Activated CD4-positive, alpha-beta T cell treated with anti-CD3 and anti-CD28 coated beads, Interleukin-2, amount 50 U/mL, for 1 hour (primary cell): ENCODE measurements at regions not wholly inside any gene's neighbourhood (a gene's known extent, or its start where the extent isn't known, plus 50 kb on each side); places are given as distances from the start of the nearest gene placed in this dataset.
"Not testable (repeated sequence)": the region's sequence is repeated elsewhere in the genome, so short reads cannot be mapped to it uniquely, and the experiment has no call there.

Experiments used
- DNase-seq: peaks from one replicate; pipeline ENCODE4 v3.0.0-alpha.2; 2020

DNA sequence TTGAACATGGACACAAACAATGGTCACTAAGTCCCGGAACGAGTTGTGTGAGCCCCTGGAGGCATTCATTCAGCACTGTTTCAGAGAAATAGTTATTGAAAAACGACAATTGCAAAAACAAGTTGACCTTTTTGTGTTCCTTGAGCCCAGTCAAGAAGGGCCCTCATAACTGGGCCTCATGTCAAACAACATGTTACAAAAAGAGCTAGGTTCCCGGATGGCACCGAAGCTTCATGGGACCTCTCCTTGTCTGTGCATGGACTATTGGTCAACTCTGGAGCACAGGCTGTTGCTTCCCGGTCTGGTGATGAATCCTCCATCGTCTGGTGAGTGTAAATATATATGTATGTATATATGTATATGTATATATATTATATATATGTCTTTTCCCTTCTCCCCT is 176.6 kb downstream of the ALG10 start:
- DNase-seq = no peak

DNA sequence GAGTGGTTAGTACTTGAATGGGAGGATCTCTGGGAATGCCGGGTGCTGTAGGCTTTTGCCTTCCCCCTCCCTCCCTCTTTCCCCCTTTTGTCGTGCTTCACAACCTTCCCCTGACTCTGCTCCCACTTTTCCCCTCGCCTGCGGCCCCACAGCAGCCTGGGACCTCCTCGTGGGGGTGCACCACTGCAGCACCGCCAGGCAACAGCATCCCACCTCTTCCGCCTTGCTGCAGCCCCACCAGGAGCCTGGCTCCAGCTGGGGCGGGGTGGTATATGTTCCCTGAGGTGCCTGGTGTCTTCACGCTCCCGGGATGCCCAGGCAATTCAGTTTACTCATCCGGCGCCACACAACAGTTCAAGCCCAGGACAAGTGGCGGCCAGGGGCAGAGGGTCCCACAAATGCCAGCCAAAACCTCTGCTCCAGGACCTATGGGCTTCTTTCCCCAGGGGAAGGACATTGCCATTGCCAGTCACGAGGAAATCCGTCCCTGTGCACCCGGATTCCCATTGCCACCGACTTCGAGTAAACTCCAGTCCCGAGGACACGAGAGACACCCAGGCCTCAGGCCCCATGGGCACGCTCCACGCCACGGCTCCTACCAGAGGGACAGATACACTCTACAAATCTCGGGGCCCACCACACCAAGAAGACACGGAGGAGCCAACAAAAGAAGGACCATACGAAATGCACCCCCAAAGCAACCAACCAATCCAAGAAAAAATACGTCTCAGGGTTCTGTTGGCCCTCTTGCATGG is 181.7 kb downstream of the ALG10 start:
- DNase-seq = no peak

DNA sequence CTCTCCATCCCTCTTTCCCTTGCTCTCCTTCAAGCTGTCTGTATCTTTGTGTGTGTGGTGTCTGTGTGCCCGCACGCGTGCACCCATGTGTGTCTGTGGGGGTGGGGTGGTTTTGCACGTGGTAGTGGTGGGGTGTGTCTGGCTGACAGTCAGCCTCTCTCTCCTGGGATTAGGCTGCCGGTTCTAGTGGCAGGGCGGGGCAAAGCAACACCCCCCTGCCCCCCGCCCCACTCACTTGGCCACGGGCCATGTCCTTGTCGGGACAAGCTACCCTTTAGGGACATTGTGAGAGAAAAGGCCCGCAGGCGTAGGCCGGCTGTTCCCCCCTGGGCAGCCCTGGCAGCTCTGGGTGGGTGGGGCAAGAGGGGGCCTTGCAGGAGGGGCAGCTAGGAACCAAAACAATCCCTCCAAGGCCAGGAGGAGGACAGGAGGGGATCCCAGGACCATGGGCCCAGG is 182.6 kb downstream of the ALG10 start:
- no peak for DNase-seq

DNA sequence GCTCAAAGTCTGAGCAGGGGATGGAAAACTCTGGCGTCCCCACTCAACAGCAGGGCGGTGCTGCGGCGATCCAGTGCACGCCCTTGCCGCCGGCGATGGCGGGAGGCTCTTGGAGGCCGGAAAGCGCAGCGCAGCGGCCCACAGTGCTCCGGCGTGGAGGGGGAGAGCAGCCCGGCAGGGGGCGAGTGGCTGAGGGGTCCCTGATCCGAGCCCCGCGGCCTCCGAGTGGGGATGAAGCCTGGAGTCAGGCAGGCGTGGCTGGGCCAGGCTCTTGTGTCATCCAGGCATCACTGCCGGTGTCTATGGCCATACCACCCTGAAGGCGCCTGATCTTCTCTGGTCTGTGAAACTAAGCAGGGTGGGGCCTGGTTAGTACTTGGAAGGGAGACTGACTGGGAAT is 183.1 kb downstream of the ALG10 start:
- no peak for DNase-seq

DNA sequence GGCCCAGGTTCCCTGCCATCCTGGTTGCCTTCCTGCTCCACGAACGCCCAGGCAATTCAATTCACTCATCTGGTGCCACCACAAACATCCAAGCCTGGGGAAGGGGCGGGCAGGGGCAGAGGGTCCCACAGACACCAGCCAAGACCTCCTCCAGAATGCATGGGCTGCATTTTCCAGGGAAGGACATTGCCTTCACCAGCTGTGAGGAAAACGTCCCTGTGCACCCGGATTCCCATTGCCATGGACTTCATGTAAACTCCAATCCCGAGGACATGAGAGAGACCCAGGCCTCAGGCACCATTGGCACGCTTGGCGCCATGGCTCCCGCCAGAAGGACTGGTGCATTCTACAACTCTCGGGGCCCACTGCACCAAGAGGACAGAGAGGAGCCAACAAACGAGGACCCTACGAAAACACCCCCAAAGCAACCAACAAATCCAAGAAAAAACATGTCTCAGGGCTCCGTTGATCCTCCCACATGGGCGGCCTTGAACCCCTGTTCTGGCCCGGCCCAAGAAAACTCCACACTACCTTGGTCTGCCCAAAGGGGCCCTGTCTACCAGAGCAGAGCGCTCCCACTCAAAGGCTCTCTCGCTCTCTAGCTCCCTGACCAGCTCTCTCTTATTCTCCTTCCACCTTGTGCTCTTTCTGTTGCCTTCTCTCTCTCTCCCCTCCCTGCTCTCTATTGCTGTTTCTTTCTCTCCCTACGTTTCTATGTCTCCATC is 183.9 kb downstream of the ALG10 start:
- no peak for DNase-seq

DNA sequence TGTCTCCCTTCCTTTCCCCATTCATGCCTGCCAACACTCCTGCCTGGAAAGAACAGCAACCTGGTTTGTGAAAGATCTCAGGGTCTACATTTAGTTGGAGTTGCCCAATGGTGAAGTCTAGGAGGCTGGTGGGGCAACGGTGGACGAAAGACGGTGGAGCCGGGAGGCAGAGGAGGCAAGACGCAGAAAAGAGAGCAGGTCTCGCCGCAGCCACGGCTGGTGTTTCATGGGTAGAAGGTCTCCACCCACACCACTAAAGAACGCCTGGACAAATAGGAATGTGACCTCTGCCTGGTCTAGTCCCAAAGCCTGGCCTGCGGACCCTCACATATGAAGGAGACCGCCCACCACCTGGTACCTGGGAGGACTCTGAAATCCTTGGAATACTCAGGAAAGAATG is 185.6 kb downstream of the ALG10 start:
- no peak for DNase-seq

DNA sequence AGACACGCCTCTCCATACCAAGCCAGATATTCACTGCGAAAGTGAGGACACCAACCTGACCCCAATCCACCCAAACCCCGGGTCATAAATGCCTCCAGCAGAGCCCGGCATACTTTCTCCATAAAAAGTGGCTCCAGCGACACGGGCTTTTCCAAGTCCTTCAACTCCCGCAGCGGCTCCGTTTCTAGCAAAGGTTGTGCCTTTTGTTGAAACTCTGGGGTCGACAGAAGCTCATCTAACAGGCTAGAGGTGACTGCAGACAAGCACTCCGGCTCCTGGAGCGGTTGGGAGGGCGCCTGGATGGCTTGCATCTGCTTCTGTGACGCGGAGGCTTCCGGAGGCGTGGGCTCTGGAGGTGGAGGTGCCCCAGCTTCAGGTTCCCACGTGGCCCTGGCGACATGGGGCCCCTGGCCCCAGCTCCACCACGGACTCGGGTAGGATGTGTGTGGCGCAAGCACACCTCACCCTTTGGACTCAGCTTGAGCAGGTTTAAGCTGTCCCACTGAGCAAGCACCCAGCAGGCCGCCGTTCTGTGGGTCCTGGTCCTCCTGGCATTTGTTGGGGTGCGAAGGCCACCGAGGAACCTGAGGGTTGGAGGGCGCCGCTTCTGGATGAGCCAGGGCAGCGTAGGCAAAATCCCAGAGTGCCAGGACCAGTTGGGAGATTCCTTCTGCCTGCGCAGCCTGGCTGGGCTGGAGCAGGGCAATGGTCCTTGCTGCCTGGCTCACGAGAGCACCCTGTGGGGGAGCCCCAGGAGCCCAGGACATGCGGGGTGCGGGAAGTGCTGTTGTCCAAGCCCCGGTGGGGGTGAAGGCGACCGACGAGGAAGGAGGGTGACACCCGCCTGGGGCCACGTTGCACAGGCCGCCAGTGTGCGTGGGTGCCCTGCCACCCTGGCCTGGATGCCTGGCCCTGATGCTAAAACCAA is 186.3 kb downstream of the ALG10 start:
- no peak for DNase-seq

DNA sequence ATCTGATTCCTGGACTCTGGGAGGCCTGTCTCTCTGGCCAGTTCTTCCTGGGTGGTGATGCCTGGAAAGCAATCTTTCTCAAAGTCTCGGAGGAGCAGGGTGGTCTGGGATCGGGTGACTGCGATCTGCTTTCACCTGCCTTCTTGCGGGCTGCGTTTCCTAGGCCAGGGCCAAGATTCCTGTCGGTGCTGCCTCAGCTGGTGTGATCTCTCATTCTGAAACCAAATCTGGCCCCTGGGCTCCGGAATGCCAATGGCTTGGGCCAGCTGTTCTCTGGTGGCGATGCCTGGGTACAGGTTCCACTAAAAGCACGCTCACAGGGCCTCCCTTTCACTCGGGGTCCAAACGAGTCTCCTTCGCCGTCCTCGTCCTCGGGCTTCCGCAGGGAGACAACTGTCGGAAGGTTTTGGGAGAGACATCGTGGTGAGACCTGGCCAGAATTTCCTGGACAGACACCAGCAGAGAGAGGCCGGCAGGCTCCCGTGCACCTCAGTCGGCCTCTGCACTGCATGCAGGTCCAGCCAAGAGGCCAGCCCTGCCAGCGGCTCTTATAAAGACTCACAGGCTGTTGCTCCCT is 187.1 kb downstream of the ALG10 start:
- DNase-seq = no peak

DNA sequence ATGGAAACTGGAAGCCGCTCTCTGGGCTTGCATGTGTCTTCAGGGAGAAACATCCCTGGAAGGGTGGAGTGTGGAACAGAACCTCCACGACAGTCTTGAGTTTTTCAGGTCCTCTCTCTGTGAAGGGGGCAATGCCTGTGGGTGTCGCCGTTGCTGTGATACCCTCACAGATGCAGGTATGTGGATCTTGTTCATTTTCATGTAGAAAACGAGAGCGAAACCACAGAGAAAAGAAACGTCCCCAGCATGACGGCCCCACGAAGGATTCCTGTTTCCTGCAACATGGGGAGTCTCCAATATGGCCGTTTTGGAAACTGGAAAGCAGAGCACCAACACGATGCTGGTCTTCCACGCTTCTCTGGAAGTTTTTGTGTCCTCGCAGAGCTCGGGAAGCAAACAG is 187.9 kb downstream of the ALG10 start:
- no peak for DNase-seq

DNA sequence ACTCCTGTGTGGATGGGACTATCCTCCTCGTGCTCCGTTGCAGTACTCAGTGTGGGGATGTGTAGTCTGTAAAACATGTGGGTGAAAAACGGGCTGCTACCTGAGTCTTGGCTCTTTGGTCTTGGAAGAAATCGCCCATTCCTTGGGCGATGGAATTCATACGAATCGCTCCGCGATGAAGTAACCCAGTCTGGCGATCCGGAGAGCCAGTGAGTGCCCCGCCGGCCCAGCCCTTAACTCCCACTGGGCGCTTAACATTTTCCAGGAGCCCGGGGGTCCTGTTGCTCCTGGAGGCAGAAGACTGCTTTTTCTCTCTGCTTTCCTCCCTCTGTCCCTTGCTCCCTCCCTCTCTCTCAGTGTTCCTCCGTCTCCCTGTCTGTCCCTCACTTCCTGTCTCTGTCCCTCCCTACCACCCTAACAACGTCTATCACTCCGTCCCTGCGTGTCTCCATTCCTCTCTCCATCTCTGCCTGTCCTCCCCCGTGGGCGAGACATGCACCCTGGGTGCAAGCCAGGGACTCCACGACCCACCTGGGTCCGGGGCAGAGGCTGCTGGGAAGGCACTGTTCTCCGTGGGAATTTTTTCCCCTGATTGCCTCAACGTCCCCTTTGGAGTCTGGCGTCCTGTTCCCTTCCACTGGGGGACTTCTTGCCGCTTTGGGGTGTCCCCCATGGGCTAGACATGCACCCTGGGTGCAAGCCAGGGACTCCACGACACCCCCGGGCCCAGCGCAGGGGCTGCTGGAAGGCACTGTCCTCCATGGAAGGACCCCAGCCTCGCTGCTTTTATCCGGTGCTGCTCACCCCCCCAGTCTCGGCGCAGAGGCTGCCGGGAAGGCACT is 188.6 kb downstream of the ALG10 start:
- DNase-seq = no peak

DNA sequence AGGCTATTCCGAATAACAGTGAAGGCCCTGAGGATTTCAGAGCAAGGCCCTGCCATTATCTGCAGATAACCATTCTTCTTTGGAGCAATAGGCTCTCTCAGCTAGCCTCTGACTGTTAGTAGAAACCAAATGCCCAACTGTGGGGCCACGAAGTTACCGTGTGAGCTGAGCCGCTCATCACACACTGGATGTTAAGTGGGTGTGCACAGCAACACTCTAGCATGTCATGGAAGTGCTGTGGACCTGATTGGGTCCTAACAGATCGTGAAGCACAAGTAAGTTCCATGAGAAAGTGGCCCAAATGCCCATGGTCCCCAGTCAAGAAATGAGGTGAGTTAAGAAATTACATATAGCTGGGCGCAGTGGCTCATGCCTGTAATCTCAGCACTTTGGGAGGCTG is 190.4 kb downstream of the ALG10 start:
- DNase-seq = no peak

DNA sequence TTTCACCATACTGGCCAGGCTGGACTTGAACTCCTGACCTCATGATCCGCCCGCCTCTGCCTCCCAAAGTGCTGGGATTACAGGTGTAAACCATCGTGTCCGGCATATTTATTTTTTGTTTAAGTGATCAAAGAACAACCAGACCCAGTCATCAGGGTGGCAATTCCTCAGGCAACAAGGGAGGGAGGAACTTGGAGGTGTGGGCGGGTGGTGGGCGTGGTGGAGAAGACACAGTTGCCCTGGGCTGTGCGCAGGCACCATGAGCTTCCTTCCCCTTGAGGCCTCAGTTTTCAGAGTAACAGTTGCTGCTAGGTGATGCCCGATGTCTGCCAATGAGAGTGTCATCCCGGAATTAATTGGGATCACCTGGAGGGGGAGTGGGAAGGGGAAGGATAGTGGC is 191.7 kb downstream of the ALG10 start:
- no peak for DNase-seq

DNA sequence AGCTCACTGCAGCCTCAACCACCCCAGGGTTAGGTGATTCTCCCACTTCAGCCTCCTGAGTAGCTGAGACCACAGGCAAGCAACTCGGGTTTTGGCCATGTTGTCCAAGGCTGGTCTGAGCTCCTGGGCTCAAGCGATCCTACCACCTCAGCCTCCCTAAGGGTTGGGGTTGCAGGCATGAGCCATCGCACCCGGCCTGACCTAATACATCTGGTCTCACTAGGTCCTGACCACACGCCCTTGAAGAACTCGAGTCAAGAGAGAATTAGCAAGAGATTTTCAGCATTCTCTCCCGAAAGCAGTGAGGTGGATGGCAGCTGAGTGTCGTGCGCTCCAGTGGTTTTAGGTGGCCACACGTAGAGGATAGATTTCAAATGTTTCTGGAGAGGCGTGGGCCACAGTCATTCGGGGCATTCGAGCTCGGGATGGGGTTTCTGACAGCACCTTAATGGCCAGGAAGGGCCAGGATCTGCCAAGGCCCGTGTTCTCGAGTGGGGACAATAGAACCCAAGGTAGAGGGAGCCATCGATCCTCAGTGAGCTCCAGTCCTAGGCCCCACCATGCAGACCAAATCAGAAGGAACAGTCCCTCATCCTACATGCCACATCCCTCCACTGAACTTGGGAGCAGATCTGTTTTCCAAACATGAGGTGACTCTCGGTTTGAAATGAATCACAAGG is 193.1 kb downstream of the ALG10 start:
- DNase-seq = no peak

DNA sequence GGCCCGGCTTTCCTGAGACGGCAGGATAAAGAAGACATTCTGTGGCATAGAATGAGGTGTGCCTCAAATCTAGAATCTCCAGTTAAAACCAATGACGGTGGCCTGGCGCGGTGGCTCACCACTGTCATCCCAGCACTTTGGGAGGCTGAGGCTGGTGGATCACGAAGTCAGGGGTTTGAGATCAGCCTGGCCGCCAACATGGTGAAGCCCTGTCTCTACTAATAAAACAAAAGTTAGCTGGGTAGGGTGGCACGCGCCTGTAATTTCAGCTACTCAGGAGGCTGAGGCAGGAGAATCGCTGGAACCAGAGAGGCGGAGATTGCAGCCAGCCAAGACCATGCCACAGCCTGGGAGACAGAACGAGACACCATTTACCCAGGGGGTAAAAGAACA is 193.6 kb downstream of the ALG10 start:
- DNase-seq = no peak

DNA sequence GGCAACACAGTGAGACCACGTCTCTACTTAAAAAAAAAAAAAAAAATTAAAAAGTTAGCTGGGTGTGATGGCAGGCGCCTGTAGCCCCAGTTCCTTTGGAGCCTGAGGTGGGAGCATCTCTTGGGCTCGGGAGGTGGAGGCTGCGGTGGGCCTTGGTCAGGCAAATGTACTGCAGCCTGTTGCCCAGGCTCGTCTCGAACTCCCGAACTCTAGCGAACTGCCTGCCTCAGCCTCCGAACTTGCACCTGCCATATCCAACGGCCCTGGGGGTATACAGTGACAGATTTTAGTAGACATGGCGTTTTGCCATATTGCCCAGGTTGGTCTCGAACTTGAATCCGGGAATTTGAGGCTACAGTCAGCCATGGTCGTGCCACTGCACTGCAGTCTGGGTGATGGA is 195.4 kb downstream of the ALG10 start:
- no peak for DNase-seq

DNA sequence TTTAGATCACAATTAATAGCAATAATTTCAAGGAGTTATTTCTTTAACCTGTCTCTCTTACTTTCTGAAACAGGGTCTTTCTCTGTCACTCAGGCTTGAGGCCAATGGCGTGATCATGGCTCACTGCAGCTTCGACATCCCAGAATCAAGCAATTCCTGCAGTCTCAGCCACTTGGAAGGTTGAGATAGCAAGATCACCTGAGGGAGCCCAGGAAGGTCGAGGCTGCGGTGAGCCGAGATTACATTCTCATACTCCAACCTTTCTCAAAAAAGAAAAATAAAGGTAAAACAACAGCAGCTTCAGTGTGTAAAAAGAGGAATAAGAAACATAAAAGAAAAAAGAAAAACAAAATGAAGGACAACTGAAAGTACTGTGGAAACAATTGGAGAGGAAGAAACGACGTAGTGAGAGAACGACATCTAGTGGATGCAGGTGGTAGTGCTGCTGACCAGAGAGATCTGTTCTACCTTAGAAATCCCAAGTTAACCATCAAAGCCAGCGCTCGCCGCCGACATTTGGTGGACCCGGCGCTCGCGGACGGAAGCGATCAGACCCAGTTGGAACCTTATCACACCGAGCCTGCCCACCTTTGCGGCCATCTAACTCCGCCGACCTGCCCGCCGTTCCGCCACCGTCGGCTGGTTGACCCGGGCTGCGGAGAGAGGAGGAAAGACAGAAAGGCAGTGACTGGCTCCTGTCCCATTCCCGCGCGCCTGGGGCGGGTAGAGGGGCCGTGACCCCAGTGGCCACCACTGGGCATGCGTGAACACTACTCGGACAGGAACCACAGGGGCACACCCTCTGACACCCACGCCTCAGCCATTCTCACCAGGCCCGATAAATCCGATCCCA is 196.1 kb downstream of the ALG10 start:
- DNase-seq = peak; percentile 63

DNA sequence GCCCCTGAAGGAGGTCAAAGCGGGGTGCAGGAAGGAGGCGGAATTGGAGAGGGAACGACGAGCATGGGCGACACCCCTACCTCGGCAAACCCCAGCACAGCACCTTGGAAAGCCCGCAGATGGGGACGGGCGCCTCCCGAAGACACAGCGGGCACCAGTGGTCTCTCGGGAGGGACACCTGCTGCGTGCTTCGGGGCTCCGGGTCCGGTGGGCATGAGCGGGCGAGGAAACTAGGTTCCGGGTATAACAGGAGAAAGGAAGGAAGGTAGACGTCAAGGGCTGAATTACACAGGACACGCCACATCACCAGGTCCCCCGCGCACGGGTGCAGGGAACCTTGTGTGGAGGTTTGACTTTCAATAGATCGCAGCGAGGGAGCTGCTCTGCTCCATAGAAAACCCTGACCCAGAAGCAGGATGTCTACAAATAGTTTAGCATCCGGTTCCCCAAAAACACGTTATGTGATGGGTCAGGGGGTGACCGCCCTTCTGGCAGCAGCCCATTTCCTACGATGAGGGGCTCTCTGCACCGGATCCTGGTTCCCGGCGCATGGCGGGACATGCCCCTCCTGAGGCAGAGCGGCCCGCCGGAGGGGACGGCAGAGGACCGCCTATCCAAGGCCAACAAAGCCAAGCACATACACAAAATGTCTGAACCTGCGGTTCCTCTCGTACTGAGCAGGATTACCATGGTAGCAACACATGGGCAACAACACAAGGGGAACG is 196.9 kb downstream of the ALG10 start:
- no peak for DNase-seq

DNA sequence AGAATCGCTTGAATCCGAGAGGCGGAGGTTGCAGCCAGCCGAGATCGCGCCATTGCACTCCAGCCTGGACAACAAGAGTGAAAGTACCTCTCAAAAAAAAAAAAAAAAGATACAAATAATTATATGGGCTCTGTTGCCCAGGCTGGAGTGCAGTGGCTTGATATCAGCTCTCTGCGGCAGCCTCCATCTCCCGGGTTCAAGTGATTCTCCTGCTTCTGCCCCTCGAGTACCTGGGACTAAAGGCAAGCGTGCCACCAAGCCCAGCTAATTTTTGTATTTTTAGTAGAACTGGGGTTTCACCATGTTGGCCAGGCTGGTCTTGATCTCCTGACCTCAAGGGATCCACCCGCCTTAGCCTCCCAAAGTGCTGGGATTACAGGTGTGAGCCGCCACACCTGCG is 197.8 kb downstream of the ALG10 start:
- not testable (repeated sequence) for DNase-seq

DNA sequence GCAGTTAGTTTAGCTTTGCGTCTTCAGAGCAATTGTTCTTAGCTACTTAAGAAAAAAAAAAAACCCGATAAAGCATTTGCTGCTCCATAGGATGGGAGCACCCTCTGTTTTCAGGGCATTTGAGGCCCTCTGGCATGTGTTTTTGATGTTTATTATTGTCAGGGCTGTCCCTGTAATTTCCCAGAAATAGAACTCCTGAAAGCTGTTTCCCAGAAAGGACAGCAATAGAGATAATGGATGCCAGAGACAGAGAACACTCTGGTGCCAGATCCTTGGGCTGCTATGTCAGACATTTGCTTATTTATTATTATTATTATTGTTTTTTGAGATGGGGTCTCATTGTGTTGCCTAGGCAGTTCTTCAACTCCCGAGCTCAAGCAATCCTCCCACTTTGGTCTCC is 201.3 kb downstream of the ALG10 start:
- no peak for DNase-seq

DNA sequence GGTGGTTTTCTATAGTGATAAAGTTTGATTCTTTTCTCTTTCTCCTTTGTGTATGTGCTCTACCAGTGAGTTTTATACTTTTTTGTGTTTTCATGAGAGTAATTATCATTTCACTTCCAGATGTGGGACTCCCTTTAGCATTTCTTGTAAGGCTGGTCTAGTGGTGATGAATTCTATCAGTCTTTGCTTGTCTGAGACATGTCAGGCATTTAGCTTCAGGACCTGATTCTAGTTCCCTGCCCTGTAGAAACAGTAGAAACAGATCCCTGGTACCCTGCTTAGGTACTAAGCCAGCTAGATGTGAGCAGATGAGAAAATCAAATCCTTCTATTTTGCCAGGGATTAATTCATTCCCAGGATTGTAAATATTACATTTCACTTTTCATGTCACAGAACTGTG is 203.7 kb downstream of the ALG10 start:
- not testable (repeated sequence) for DNase-seq
